GM12878 (cell line): ENCODE measurements at regions not wholly inside any gene's neighbourhood (a gene's known extent, or its start where the extent isn't known, plus 50 kb on each side); places are given as distances from the start of the nearest gene placed in this dataset.

Experiments
- BMI1 ChIP-seq: fragments of 450-650 bp; IDR thresholded peaks from 2 replicates; pipeline ENCODE4 v1.6.1; 2016; ENCODE audit warnings: mild to moderate bottlenecking, moderate library complexity, borderline replicate concordance
- IKZF2 ChIP-seq, 2 experiments: fragments of 450-650 bp; IDR thresholded peaks; 2 replicates each; pipeline ENCODE4 v1.6.1; 2017; ENCODE audit warnings: mild to moderate bottlenecking in 2 of 2, moderate library complexity in 2 of 2
- MEF2A ChIP-seq: IDR thresholded peaks from 2 replicates; pipeline ENCODE4 v1.6.1; 2011; ENCODE audit warnings: low read depth, mild to moderate bottlenecking, low read length, moderate library complexity; ENCODE audit not compliant: insufficient read depth
- MEF2B ChIP-seq: fragments of 450-650 bp; IDR thresholded peaks from 2 replicates; pipeline ENCODE4 v1.6.1; 2018; ENCODE audit warnings: mild to moderate bottlenecking, moderate library complexity; ENCODE audit not compliant: partially characterized antibody, poor library complexity, severe bottlenecking
- TF ChIP-seq, protein P1 (sequence below): fragments of 450-650 bp; IDR thresholded peaks from 2 replicates; pipeline ENCODE4 v1.6.1; 2017; ENCODE audit warnings: borderline replicate concordance
- TF ChIP-seq, protein P2 (sequence below): fragments of 450-650 bp; IDR thresholded peaks from 2 replicates; pipeline ENCODE4 v1.6.1; 2017; ENCODE audit warnings: low read depth, mild to moderate bottlenecking, moderate library complexity
- TF ChIP-seq, protein P3 (sequence below): fragments of 450-650 bp; IDR thresholded peaks from 2 replicates; pipeline ENCODE4 v1.6.1; 2016; ENCODE audit warnings: mild to moderate bottlenecking
- TF ChIP-seq, protein P4 (sequence below): fragments of 450-650 bp; formaldehyde crosslinking; IDR thresholded peaks from 2 replicates; pipeline ENCODE4 v1.5.0; 2022; ENCODE audit warnings: mild to moderate bottlenecking, missing genetic modification characterization

DNA sequence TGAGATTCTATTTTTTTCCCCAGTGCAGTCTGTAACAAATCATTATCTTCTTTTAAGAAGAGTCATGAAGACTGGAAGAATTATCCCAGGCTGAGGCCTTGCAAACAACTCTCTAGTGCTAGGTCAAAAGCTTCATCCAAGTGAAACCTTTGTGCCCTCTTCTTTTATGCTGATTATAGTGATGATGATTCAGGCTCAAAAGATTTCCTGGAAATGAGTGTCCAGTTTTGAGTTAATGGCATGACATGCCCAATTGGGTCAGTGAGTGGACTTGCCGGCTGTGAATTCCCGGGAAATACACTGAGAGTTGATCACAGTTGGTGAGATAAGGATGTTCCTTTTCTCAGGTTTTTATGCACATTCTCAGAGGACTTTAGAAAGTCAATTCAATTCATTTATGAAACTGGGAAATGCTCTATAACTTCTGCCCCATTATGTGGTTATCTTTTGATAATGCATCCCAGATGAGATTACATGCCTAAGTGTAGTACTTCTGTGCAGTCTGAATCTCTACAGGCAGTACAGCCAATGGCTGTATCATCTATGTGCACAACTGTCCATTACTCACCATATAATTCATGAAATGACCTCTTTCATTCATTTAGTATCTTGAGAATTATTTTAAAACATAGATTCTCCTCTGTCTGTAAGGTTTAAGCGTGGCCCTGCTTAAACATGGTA lies 66.2 kb downstream of the S1PR1 start (continued):
- TF ChIP-seq, protein P1, sequence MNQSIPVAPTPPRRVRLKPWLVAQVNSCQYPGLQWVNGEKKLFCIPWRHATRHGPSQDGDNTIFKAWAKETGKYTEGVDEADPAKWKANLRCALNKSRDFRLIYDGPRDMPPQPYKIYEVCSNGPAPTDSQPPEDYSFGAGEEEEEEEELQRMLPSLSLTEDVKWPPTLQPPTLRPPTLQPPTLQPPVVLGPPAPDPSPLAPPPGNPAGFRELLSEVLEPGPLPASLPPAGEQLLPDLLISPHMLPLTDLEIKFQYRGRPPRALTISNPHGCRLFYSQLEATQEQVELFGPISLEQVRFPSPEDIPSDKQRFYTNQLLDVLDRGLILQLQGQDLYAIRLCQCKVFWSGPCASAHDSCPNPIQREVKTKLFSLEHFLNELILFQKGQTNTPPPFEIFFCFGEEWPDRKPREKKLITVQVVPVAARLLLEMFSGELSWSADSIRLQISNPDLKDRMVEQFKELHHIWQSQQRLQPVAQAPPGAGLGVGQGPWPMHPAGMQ = no peak
- TF ChIP-seq, protein P2, sequence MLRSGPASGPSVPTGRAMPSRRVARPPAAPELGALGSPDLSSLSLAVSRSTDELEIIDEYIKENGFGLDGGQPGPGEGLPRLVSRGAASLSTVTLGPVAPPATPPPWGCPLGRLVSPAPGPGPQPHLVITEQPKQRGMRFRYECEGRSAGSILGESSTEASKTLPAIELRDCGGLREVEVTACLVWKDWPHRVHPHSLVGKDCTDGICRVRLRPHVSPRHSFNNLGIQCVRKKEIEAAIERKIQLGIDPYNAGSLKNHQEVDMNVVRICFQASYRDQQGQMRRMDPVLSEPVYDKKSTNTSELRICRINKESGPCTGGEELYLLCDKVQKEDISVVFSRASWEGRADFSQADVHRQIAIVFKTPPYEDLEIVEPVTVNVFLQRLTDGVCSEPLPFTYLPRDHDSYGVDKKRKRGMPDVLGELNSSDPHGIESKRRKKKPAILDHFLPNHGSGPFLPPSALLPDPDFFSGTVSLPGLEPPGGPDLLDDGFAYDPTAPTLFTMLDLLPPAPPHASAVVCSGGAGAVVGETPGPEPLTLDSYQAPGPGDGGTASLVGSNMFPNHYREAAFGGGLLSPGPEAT = no peak
- TF ChIP-seq MEF2B = no peak
- no peak for TF ChIP-seq BMI1
- no peak for TF ChIP-seq MEF2A
- TF ChIP-seq, protein P3, sequence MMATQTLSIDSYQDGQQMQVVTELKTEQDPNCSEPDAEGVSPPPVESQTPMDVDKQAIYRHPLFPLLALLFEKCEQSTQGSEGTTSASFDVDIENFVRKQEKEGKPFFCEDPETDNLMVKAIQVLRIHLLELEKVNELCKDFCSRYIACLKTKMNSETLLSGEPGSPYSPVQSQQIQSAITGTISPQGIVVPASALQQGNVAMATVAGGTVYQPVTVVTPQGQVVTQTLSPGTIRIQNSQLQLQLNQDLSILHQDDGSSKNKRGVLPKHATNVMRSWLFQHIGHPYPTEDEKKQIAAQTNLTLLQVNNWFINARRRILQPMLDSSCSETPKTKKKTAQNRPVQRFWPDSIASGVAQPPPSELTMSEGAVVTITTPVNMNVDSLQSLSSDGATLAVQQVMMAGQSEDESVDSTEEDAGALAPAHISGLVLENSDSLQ = no peak
- TF ChIP-seq, protein P4, sequence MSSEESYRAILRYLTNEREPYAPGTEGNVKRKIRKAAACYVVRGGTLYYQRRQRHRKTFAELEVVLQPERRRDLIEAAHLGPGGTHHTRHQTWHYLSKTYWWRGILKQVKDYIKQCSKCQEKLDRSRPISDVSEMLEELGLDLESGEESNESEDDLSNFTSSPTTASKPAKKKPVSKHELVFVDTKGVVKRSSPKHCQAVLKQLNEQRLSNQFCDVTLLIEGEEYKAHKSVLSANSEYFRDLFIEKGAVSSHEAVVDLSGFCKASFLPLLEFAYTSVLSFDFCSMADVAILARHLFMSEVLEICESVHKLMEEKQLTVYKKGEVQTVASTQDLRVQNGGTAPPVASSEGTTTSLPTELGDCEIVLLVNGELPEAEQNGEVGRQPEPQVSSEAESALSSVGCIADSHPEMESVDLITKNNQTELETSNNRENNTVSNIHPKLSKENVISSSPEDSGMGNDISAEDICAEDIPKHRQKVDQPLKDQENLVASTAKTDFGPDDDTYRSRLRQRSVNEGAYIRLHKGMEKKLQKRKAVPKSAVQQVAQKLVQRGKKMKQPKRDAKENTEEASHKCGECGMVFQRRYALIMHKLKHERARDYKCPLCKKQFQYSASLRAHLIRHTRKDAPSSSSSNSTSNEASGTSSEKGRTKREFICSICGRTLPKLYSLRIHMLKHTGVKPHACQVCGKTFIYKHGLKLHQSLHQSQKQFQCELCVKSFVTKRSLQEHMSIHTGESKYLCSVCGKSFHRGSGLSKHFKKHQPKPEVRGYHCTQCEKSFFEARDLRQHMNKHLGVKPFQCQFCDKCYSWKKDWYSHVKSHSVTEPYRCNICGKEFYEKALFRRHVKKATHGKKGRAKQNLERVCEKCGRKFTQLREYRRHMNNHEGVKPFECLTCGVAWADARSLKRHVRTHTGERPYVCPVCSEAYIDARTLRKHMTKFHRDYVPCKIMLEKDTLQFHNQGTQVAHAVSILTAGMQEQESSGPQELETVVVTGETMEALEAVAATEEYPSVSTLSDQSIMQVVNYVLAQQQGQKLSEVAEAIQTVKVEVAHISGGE (CRISPR knock-in tag) = no peak
- TF ChIP-seq IKZF2 (IDR thresholded peaks at IDR 0.05) = no peak
